HEK293T (cell line): ENCODE measurements at regions not wholly inside any gene's neighbourhood (a gene's known extent, or its start where the extent isn't known, plus 50 kb on each side); places are given as distances from the start of the nearest gene placed in this dataset.

Experiments
- BHLHE40 ChIP-seq: fragments of 450-650 bp; IDR thresholded peaks from 2 replicates; pipeline ENCODE4 v1.6.1; 2016; ENCODE audit warnings: mild to moderate bottlenecking, moderate library complexity, borderline replicate concordance
- CTBP1 ChIP-seq: fragments of 450-650 bp; IDR thresholded peaks from 2 replicates; pipeline ENCODE4 v1.6.1; 2016; ENCODE audit warnings: borderline replicate concordance
- FOXM1 ChIP-seq: fragments of 450-650 bp; IDR thresholded peaks from 2 replicates; pipeline ENCODE4 v1.6.1; 2017; ENCODE audit warnings: mild to moderate bottlenecking, borderline replicate concordance
- HDGF ChIP-seq: fragments of 450-650 bp; IDR thresholded peaks from 2 replicates; pipeline ENCODE4 v1.6.1; 2017; ENCODE audit warnings: antibody characterized with exemption, borderline replicate concordance
- LEF1 ChIP-seq: fragments of 450-650 bp; IDR thresholded peaks from 2 replicates; pipeline ENCODE4 v1.6.1; 2017; ENCODE audit warnings: mild to moderate bottlenecking, borderline replicate concordance
- NFRKB ChIP-seq: fragments of 450-650 bp; IDR thresholded peaks from 2 replicates; pipeline ENCODE4 v1.6.1; 2016; ENCODE audit warnings: mild to moderate bottlenecking, moderate library complexity
- SP1 ChIP-seq: fragments of 450-650 bp; IDR thresholded peaks from 2 replicates; pipeline ENCODE4 v1.6.1; 2017
- SUZ12 ChIP-seq: fragments of 450-650 bp; IDR thresholded peaks from 2 replicates; pipeline ENCODE4 v1.6.1; 2016; ENCODE audit warnings: mild to moderate bottlenecking
- TARDBP ChIP-seq: fragments of 450-650 bp; IDR thresholded peaks from 2 replicates; pipeline ENCODE4 v1.6.1; 2016
- ZNF384 ChIP-seq: fragments of 450-650 bp; IDR thresholded peaks from 2 replicates; pipeline ENCODE4 v1.6.1; 2016

DNA sequence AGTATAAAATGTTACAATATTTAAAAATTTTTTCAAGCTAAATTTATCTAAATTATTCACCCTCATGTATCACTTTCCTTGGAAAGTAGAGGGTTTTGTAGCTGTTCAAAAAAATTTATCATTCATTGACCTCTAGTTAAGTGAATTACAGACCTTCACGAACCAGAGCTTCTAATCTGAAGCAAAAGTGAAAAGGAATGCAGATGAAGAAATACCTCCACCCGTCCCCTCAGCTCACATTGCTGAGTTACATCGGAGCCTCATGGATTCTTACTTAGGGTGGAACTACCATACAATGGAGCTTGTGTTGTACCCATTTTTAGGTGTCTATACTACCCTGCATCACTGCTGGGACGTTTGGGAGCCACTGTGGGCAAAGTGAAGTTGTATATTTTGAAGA lies 146.2 kb upstream of the NEDD9 start:
- no peak for TF ChIP-seq HDGF
- no peak for TF ChIP-seq SP1
- no peak for TF ChIP-seq TARDBP
- TF ChIP-seq LEF1: no peak
- TF ChIP-seq FOXM1: no peak
- TF ChIP-seq BHLHE40: no peak
- TF ChIP-seq CTBP1: no peak
- TF ChIP-seq ZNF384: no peak
- no peak for TF ChIP-seq NFRKB
- TF ChIP-seq SUZ12: no peak
